Ammon's horn (tissue), 1 donor: ENCODE measurements at regions not wholly inside any gene's neighbourhood (a gene's known extent, or its start where the extent isn't known, plus 50 kb on each side); places are given as distances from the start of the nearest gene placed in this dataset.

Experiments
- DNase-seq: peaks from one replicate; pipeline ENCODE4 v3.0.0-alpha.2; 2016; ENCODE audit warnings: low spot score

- no peak for DNase-seq
Measured at GRCh38 chr10:114771157-114771556, 50.4 kb upstream of the FHIP2A start.

- DNase-seq, result no peak
Measured at GRCh38 chr10:114771749-114772148, 49.8 kb upstream of the FHIP2A start.
